ENCODE measurements at regions not wholly inside any gene's neighbourhood (a gene's known extent, or its start where the extent isn't known, plus 50 kb on each side); places are given as distances from the start of the nearest gene placed in this dataset.

- H3K27me3 ChIP-seq, result no peaks in the 10 kb centered on the region
- H3K27ac ChIP-seq, result no peak overlapping the region
- H3K36me3 ChIP-seq, result no peaks in the 10 kb centered on the region
- DNase-seq, result no peak
- H3K9me3 ChIP-seq, result no peaks in the 10 kb centered on the region
- TF ChIP-seq CTCF (IDR thresholded peaks at IDR 0.05) (no peak), POLR2A (IDR thresholded peaks at IDR 0.05) (no peak)
- intact Hi-C loops (cut with DNase I), result loop anchor here (5.0 to 10.0 kb wide), 2 partner anchors 79 to 291 kb away; no protein-coding TSS in a partner anchor
- 31 to 41% methylated on average over 4 of the region's 4 CpGs for WGBS, 2 donors
- no peak overlapping the region for H3K4me3 ChIP-seq
- H3K4me1 ChIP-seq, result no peaks in the 10 kb centered on the region
These were observed 50.0 kb upstream of the PAPOLG start for GRCh38 chr2:60706021-60706420.

Small RNA genes lying in the stretch of these regions (small RNA-seq; reads per million reads assigned to genes)
- 0 reads per million in 4 donors for gene RN7SL361P
